ENCODE measurements at regions not wholly inside any gene's neighbourhood (a gene's known extent, or its start where the extent isn't known, plus 50 kb on each side); places are given as distances from the start of the nearest gene placed in this dataset.
A peak's percentile ranks its signal among the peaks of the same experiment; 100 is the strongest.

DNA sequence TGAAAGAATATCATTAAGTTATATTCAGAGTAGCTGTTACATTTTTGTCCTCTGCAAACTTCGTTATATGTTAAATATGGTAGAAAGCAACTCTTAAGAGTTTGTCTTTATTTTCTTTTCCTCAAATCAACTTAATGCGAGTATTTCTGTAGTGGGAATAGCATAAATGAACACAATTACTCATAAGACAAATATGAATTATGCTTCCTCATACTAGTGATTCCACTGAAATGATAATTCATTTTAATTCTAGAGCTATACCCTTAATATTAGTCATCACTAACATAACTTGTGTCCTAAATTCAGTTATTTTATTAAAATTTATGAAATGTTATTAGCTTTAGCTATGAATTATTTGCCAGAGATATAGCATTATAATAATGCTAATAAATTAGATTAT lies 820.6 kb upstream of the KCND2 start:
- H3K9me3 ChIP-seq (ENCODE audit: low read length): peaks cover 28% of the 10 kb centered on the region
- DNase-seq: no peak
- no peaks in the 10 kb centered on the region for H4K20me1 ChIP-seq (ENCODE audit: insufficient read depth, low read depth, low read length)
- no peak overlapping the region for H3K4me2 ChIP-seq (ENCODE audit: low read depth, low read length, poor library complexity, severe bottlenecking)
- H3K27me3 ChIP-seq (ENCODE audit: low read length): no peaks in the 10 kb centered on the region
- no peaks in the 10 kb centered on the region for H3K9me2 ChIP-seq (replicated peaks; ENCODE audit: insufficient read depth, low read length)
- H3K36me3 ChIP-seq (ENCODE audit: insufficient read depth, low read length): 0 out of 2 replicates have a peak, but pooled peaks cover 3% of the 10 kb centered on the region
- H3K4me3 ChIP-seq (ENCODE audit: low read length): no peak overlapping the region
- H2AFZ ChIP-seq (ENCODE audit: low read length): no peak overlapping the region
- H3K79me2 ChIP-seq (ENCODE audit: low read length): no peaks in the 10 kb centered on the region
- no peaks in the 10 kb centered on the region for H3K4me1 ChIP-seq (ENCODE audit: low read length)
- no peak overlapping the region for H3K27ac ChIP-seq (ENCODE audit: low read length)
- no peak overlapping the region for H3K9ac ChIP-seq (ENCODE audit: low read length)

GRCh38 chr7:119465798-119466305 lies 807.1 kb upstream of the KCND2 start:
- peaks cover 17% of the 10 kb centered on the region for H3K9me3 ChIP-seq (ENCODE audit: low read length)
- H2AFZ ChIP-seq (ENCODE audit: low read length): no peak overlapping the region
- no peak overlapping the region for H3K9ac ChIP-seq (ENCODE audit: low read length)
- H3K36me3 ChIP-seq (ENCODE audit: insufficient read depth, low read length): no peaks in the 10 kb centered on the region
- DNase-seq: no peak
- no peaks in the 10 kb centered on the region for H3K9me2 ChIP-seq (replicated peaks; ENCODE audit: insufficient read depth, low read length)
- no peaks in the 10 kb centered on the region for H3K4me1 ChIP-seq (ENCODE audit: low read length)
- no peak overlapping the region for H3K27ac ChIP-seq (ENCODE audit: low read length)
- no peak overlapping the region for H3K4me3 ChIP-seq (ENCODE audit: low read length)
- H3K79me2 ChIP-seq (ENCODE audit: low read length): no peaks in the 10 kb centered on the region
- no peak overlapping the region for H3K4me2 ChIP-seq (ENCODE audit: low read depth, low read length, poor library complexity, severe bottlenecking)
- no peaks in the 10 kb centered on the region for H4K20me1 ChIP-seq (ENCODE audit: insufficient read depth, low read depth, low read length)
- no peaks in the 10 kb centered on the region for H3K27me3 ChIP-seq (ENCODE audit: low read length)

- Histone ChIP-seq H2AFZ (ENCODE audit: low read length) (no peak overlapping the region), H3K4me1 (ENCODE audit: low read length) (no peaks in the 10 kb centered on the region), H3K9me3 (ENCODE audit: low read length) (peaks cover 28% of the 10 kb centered on the region), H3K9ac (ENCODE audit: low read length) (no peak overlapping the region), H3K9me2 (replicated peaks; ENCODE audit: insufficient read depth, low read length) (no peaks in the 10 kb centered on the region), H3K4me3 (ENCODE audit: low read length) (no peak overlapping the region), H3K4me2 (ENCODE audit: low read depth, low read length, poor library complexity, severe bottlenecking) (no peak overlapping the region), H4K20me1 (ENCODE audit: insufficient read depth, low read depth, low read length) (no peaks in the 10 kb centered on the region), H3K79me2 (ENCODE audit: low read length) (no peaks in the 10 kb centered on the region), H3K27ac (ENCODE audit: low read length) (no peak overlapping the region), H3K27me3 (ENCODE audit: low read length) (no peaks in the 10 kb centered on the region), H3K36me3 (ENCODE audit: insufficient read depth, low read length) (no peaks in the 10 kb centered on the region)
- DNase-seq: no peak
Measured at GRCh38 chr7:119472408-119473038, 800.5 kb upstream of the KCND2 start.

- Histone ChIP-seq H3K9ac (ENCODE audit: low read length) (no peak overlapping the region), H3K27me3 (ENCODE audit: low read length) (no peaks in the 10 kb centered on the region), H2AFZ (ENCODE audit: low read length) (no peak overlapping the region; the same call in 1 of the 2 replicates), H3K4me3 (ENCODE audit: low read length) (no peak overlapping the region), H3K4me2 (ENCODE audit: low read depth, low read length, poor library complexity, severe bottlenecking) (no peak overlapping the region), H3K79me2 (ENCODE audit: low read length) (no peaks in the 10 kb centered on the region), H3K9me3 (ENCODE audit: low read length) (peaks cover 22% of the 10 kb centered on the region; the same call in 1 of the 2 replicates), H4K20me1 (ENCODE audit: insufficient read depth, low read depth, low read length) (no peaks in the 10 kb centered on the region), H3K27ac (ENCODE audit: low read length) (no peak overlapping the region), H3K4me1 (ENCODE audit: low read length) (no peaks in the 10 kb centered on the region), H3K9me2 (replicated peaks; ENCODE audit: insufficient read depth, low read length) (no peaks in the 10 kb centered on the region), H3K36me3 (ENCODE audit: insufficient read depth, low read length) (no peaks in the 10 kb centered on the region)
- peak; percentile 64 for DNase-seq
Measured at GRCh38 chr7:119482209-119482608, 790.8 kb upstream of the KCND2 start.

- peaks cover 17% of the 10 kb centered on the region; the same call in 1 of the 2 replicates for H3K9me3 ChIP-seq (ENCODE audit: low read length)
- H3K9me2 ChIP-seq (replicated peaks; ENCODE audit: insufficient read depth, low read length): no peaks in the 10 kb centered on the region
- no peak overlapping the region for H3K4me2 ChIP-seq (ENCODE audit: low read depth, low read length, poor library complexity, severe bottlenecking)
- H3K27ac ChIP-seq (ENCODE audit: low read length): no peak overlapping the region
- no peaks in the 10 kb centered on the region for H3K79me2 ChIP-seq (ENCODE audit: low read length)
- no peaks in the 10 kb centered on the region for H4K20me1 ChIP-seq (ENCODE audit: insufficient read depth, low read depth, low read length)
- H3K4me1 ChIP-seq (ENCODE audit: low read length): no peaks in the 10 kb centered on the region
- H3K36me3 ChIP-seq (ENCODE audit: insufficient read depth, low read length): no peaks in the 10 kb centered on the region
- no peak overlapping the region for H3K9ac ChIP-seq (ENCODE audit: low read length)
- H3K27me3 ChIP-seq (ENCODE audit: low read length): no peaks in the 10 kb centered on the region
- DNase-seq: no peak
- H3K4me3 ChIP-seq (ENCODE audit: low read length): no peak overlapping the region
- no peak overlapping the region for H2AFZ ChIP-seq (ENCODE audit: low read length)
Measured at GRCh38 chr7:119482671-119483070, 790.3 kb upstream of the KCND2 start.

DNA sequence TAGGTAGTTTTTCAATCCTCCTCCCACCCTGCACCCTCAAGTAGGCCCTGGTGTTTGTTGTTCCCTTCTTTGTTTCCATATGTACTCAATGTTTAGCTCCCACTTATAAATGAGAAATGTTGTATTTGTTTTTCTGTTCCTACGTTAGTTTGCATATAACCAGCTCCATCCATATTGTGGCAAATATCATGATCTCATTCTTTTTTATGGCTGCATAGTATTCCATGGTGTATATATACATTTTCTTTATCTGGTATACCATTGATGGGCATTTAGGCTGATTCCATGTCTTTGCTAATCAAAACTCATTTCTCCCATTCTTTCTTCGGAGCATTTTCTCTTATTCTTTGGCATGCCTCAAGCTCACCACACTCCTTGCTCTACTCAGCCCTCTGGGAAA lies 789.6 kb upstream of the KCND2 start:
- no peak overlapping the region for H2AFZ ChIP-seq (ENCODE audit: low read length)
- H3K79me2 ChIP-seq (ENCODE audit: low read length): no peaks in the 10 kb centered on the region
- H3K9me2 ChIP-seq (replicated peaks; ENCODE audit: insufficient read depth, low read length): no peaks in the 10 kb centered on the region
- no peak for DNase-seq
- H3K9ac ChIP-seq (ENCODE audit: low read length): no peak overlapping the region
- peaks cover 15% of the 10 kb centered on the region; the same call in 1 of the 2 replicates for H3K9me3 ChIP-seq (ENCODE audit: low read length)
- no peaks in the 10 kb centered on the region for H4K20me1 ChIP-seq (ENCODE audit: insufficient read depth, low read depth, low read length)
- H3K36me3 ChIP-seq (ENCODE audit: insufficient read depth, low read length): no peaks in the 10 kb centered on the region
- H3K27ac ChIP-seq (ENCODE audit: low read length): no peak overlapping the region
- H3K4me1 ChIP-seq (ENCODE audit: low read length): no peaks in the 10 kb centered on the region
- no peak overlapping the region for H3K4me3 ChIP-seq (ENCODE audit: low read length)
- H3K4me2 ChIP-seq (ENCODE audit: low read depth, low read length, poor library complexity, severe bottlenecking): no peak overlapping the region
- H3K27me3 ChIP-seq (ENCODE audit: low read length): no peaks in the 10 kb centered on the region

DNA sequence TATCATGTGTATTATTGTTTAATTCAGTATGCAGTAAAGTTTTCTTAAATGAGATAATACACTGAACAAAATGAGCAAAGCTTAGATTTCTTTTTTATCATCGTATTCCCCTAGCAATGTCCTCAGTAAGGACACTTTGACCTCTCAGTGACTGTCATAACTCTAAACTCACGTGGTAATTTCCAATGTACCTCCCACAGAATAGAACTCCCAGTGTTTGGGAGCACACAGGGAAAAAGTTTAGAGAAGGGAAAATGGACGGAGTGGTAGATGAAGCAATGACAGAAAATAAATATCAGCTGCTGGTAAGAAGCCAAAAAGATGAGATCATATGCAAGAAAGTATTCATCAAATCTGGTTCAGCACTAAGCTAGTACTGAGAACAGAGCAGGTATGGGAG lies 758.6 kb upstream of the KCND2 start:
- no peaks in the 10 kb centered on the region for H4K20me1 ChIP-seq (ENCODE audit: insufficient read depth, low read depth, low read length)
- H3K27me3 ChIP-seq (ENCODE audit: low read length): no peaks in the 10 kb centered on the region
- H2AFZ ChIP-seq (ENCODE audit: low read length): no peak overlapping the region
- H3K79me2 ChIP-seq (ENCODE audit: low read length): no peaks in the 10 kb centered on the region
- H3K4me2 ChIP-seq (ENCODE audit: low read depth, low read length, poor library complexity, severe bottlenecking): no peak overlapping the region
- H3K9ac ChIP-seq (ENCODE audit: low read length): no peak overlapping the region
- H3K4me3 ChIP-seq (ENCODE audit: low read length): no peak overlapping the region
- no peak for DNase-seq
- no peaks in the 10 kb centered on the region for H3K36me3 ChIP-seq (ENCODE audit: insufficient read depth, low read length)
- peaks cover 31% of the 10 kb centered on the region for H3K9me3 ChIP-seq (ENCODE audit: low read length)
- no peaks in the 10 kb centered on the region for H3K4me1 ChIP-seq (ENCODE audit: low read length)
- H3K9me2 ChIP-seq (replicated peaks; ENCODE audit: insufficient read depth, low read length): no peaks in the 10 kb centered on the region
- no peak overlapping the region for H3K27ac ChIP-seq (ENCODE audit: low read length)

- Histone ChIP-seq H3K36me3 (ENCODE audit: insufficient read depth, low read length) (no peaks in the 10 kb centered on the region), H3K4me3 (ENCODE audit: low read length) (no peak overlapping the region), H3K4me2 (ENCODE audit: low read depth, low read length, poor library complexity, severe bottlenecking) (no peak overlapping the region), H3K9me2 (replicated peaks; ENCODE audit: insufficient read depth, low read length) (no peaks in the 10 kb centered on the region), H3K27me3 (ENCODE audit: low read length) (no peaks in the 10 kb centered on the region), H3K27ac (ENCODE audit: low read length) (no peak overlapping the region), H3K9ac (ENCODE audit: low read length) (no peak overlapping the region), H3K79me2 (ENCODE audit: low read length) (no peaks in the 10 kb centered on the region), H3K4me1 (ENCODE audit: low read length) (no peaks in the 10 kb centered on the region), H3K9me3 (ENCODE audit: low read length) (peaks cover 27% of the 10 kb centered on the region), H2AFZ (ENCODE audit: low read length) (no peak overlapping the region), H4K20me1 (ENCODE audit: insufficient read depth, low read depth, low read length) (no peaks in the 10 kb centered on the region)
- no peak for DNase-seq
Measured at GRCh38 chr7:119515214-119515613, 757.8 kb upstream of the KCND2 start.
